ENCODE measurements at regions not wholly inside any gene's neighbourhood (a gene's known extent, or its start where the extent isn't known, plus 50 kb on each side); places are given as distances from the start of the nearest gene placed in this dataset.

- TF ChIP-seq CTCF (IDR thresholded peaks at IDR 0.05): no peak
- TF ChIP-seq POLR2A (IDR thresholded peaks at IDR 0.05): no peak
These were observed 414.0 kb downstream of the SOX9 start for GRCh38 chr17:72534776-72535175.

Measured in thyroid gland (tissue), 4 donors.